Fibroblast of skin of abdomen (primary cell): ENCODE measurements at regions not wholly inside any gene's neighbourhood (a gene's known extent, or its start where the extent isn't known, plus 50 kb on each side); places are given as distances from the start of the nearest gene placed in this dataset.

ENCODE experiments used
- DNase-seq: peaks from one replicate; pipeline ENCODE4 v3.0.0-alpha.2; 2013

- no peak for DNase-seq
Measured at GRCh38 chr15:70547846-70548487, 215.4 kb downstream of the UACA start.

- DNase-seq = no peak
Measured at GRCh38 chr15:70545526-70545925, 217.8 kb downstream of the UACA start.

GRCh38 chr15:70541511-70541910 is 221.8 kb downstream of the UACA start:
- DNase-seq = no peak

GRCh38 chr15:70539912-70540530 is 223.3 kb downstream of the UACA start:
- no peak for DNase-seq

- DNase-seq = no peak
Measured at GRCh38 chr15:70539409-70539808, 223.9 kb downstream of the UACA start.

GRCh38 chr15:70538278-70538677 is 225.1 kb downstream of the UACA start:
- DNase-seq = no peak

GRCh38 chr15:70535955-70536338 is 227.4 kb downstream of the UACA start:
- no peak for DNase-seq

GRCh38 chr15:70535071-70535954 is 228.0 kb downstream of the UACA start:
- no peak for DNase-seq

GRCh38 chr15:70533931-70534742 is 229.2 kb downstream of the UACA start:
- DNase-seq = peak; percentile 64

- no peak for DNase-seq
Measured at GRCh38 chr15:70532531-70533186, 230.7 kb downstream of the UACA start.

GRCh38 chr15:70531576-70531975 is 231.8 kb downstream of the UACA start:
- DNase-seq = no peak

- no peak for DNase-seq
Measured at GRCh38 chr15:70530906-70531305, 232.5 kb downstream of the UACA start.

- DNase-seq = no peak
Measured at GRCh38 chr15:70530503-70530902, 232.9 kb downstream of the UACA start.

- DNase-seq = no peak
Measured at GRCh38 chr15:70530017-70530499, 233.3 kb downstream of the UACA start.

GRCh38 chr15:70528816-70529215 is 234.5 kb downstream of the UACA start:
- no peak for DNase-seq

GRCh38 chr15:70528270-70528706 is 235.1 kb downstream of the UACA start:
- DNase-seq = no peak

- no peak for DNase-seq
Measured at GRCh38 chr15:70526974-70527325, 236.4 kb downstream of the UACA start.

- DNase-seq = peak; percentile 88
Measured at GRCh38 chr15:70526221-70526973, 237.0 kb downstream of the UACA start.

- no peak for DNase-seq
Measured at GRCh38 chr15:70525551-70525950, 237.8 kb downstream of the UACA start.

GRCh38 chr15:70524470-70524869 is 238.9 kb downstream of the UACA start:
- DNase-seq = no peak

- DNase-seq = no peak
Measured at GRCh38 chr15:70523616-70524015, 239.7 kb downstream of the UACA start.
